ENCODE measurements at regions not wholly inside any gene's neighbourhood (a gene's known extent, or its start where the extent isn't known, plus 50 kb on each side); places are given as distances from the start of the nearest gene placed in this dataset.

DNA sequence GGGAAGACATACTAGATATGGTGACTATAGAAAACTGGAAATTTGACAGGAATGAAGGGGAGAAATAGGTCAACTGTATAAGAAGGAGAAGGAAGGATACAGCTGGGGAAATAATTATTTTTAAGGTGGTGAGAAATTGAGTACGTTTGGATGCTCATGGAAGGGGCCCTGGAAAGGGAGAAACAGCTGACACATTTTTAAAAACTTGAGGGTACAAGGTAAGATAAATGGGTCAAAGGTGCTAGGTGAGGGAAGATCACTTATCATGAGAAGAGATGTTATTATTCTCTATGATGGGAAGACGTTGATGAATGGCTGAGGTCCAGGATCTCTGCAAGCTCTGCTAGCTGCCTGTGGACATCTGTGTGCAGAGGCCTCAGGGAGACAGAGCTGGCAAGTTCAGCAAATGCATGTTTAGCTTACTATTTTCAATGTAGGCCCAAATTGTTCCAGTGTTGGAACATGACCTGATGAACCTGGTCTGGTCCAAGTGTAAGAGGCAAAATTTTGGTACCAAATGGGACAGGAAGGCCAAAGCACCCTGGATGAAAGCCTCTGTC is 181.7 kb downstream of the MTRR start:
- no peak for DNase-seq

DNA sequence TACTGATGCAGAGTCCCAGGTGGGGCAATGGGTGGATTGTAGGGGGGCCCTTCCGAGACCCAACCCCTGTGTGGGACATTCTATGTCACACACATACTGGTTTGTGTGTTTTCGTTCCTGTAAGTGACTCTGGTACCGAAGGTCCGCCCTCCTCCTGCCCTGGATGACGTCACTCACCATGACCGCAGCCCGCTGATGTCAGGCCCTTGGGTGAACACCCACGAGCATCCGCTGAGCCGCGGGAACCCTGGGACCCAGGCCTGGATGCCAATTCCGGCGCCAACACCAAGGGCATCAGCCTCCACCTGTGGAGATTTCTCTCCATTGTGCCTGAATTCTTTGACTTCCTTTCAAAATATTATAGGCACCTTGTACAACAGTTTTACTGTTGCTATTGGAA is 184.3 kb downstream of the MTRR start:
- no peak for DNase-seq

DNA sequence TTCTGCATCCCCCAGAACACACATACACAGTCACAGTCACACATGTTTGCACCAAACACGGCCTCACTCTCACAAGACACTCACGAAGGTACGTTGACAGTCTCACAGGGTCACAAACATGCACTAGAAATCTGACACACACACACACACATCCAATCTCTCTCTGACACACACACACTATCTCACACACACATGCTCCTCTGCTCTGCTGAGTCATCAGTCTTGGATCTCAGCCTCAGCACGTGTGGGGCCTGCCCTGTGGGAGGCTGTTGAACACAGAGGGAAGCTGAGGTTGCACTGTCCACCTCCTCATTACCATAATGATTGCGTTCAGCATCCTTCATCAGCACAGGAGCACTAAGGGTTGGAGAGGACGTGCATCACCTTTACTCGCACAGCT is 188.8 kb downstream of the MTRR start:
- no peak for DNase-seq

- DNase-seq: no peak
Measured at GRCh38 chr5:8058616-8059190, 189.8 kb downstream of the MTRR start.

GRCh38 chr5:8059337-8059736 is 190.4 kb downstream of the MTRR start:
- DNase-seq: no peak

DNA sequence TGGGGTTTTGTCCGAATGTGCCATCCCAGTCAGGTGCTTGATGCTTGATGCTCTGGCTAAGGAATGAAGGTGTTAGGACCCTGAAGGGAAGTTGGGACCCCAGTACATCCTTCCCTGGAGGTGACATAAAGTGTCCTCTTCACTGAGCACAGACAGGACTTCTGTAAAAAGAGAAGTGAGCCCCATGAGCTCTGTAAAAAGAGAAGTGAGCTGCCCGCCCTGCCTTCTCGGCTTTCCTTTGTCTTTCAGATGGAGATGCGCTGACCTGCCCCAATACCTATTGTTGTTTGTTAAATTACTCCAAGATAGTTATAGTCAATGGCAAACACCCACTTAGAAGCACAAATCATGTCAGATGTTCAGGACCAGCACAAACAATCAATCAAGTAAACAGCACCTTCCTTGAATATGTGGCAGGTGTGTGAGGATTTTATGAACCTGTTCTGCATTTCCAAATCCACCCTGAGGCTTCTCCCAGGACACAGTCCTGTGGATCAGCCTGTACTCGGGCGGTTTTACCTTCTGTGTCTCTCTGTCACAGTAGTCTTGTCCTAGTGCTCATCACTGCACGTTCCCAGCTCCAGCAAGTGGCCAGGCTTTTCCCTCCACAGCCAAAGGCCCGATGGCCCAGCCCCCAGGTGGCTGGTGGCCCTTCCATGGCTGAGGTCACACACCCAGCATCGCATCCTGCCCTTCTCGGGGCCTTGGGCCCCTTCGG is 191.4 kb downstream of the MTRR start:
- no peak for DNase-seq

GRCh38 chr5:8060953-8061429 is 192.0 kb downstream of the MTRR start:
- no peak for DNase-seq

DNA sequence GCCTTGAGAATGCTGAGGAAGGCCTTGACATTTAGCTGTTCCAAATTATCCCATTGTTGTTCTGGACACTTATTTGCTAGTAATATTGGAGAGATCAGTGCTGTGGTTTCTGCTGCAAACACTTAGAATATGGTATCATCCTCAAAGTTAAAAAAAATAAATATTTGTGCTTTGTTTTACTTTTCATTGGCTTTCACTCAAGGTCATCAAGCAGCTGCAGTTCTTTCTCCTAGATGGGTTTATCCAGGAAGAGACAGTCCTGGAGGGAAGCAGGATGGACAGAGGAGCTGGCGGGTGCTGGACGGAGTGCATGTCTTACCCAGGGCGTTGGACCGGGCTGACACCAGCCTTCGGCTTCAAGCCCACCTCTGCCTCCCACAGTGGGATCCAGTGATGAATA is 193.6 kb downstream of the MTRR start:
- no peak for DNase-seq

GRCh38 chr5:8068078-8068477 is 199.1 kb downstream of the MTRR start:
- DNase-seq: no peak

GRCh38 chr5:8070138-8070537 is 201.2 kb downstream of the MTRR start:
- DNase-seq: no peak

GRCh38 chr5:8079056-8079455 is 210.1 kb downstream of the MTRR start:
- DNase-seq: no peak

GRCh38 chr5:8081179-8081578 is 212.2 kb downstream of the MTRR start:
- DNase-seq: peak; percentile 81

DNA sequence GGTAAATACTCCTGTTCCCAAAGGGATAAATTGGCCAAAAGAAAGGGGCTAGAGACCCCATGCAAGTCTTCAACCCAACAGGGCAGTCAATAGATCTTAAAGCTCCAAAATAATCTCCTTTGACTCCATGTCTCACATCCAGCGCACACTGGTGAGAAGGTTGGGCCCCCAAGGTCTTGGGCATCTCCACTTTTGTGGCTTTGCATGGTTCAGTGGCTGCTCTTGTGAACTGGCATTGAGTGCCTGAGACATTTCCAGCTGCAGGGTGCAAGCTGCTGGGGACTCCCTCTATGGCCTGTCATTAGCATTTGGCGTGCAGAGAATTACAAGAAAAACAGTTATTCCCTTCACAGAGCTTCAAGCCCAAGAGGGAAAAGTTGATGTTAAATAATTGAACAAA is 224.7 kb downstream of the MTRR start:
- DNase-seq: no peak

- DNase-seq: no peak
Measured at GRCh38 chr5:8094304-8094703, 225.4 kb downstream of the MTRR start.

DNA sequence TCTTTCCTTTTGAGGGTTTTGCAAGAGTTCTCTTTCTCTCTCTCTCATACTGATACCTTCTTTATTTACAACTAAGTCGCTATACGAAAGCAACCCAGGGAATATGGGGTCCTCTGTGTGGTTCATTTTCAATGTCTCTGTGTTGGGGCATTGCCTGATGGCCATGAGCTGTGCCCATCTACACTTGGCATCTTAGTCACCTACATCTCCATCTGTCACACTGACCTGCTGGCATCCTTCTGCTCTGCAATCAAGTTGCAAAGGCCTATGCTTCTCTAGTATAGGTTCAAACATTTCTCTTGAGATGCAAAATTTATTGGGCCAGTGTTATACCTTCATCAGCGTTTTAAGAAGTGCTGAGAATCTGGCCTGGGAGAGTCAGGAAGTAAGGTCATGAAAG is 228.2 kb downstream of the MTRR start:
- no peak for DNase-seq

GRCh38 chr5:8098081-8098480 is 229.1 kb downstream of the MTRR start:
- DNase-seq: no peak

- DNase-seq: no peak
Measured at GRCh38 chr5:8102714-8103113, 233.8 kb downstream of the MTRR start.

DNA sequence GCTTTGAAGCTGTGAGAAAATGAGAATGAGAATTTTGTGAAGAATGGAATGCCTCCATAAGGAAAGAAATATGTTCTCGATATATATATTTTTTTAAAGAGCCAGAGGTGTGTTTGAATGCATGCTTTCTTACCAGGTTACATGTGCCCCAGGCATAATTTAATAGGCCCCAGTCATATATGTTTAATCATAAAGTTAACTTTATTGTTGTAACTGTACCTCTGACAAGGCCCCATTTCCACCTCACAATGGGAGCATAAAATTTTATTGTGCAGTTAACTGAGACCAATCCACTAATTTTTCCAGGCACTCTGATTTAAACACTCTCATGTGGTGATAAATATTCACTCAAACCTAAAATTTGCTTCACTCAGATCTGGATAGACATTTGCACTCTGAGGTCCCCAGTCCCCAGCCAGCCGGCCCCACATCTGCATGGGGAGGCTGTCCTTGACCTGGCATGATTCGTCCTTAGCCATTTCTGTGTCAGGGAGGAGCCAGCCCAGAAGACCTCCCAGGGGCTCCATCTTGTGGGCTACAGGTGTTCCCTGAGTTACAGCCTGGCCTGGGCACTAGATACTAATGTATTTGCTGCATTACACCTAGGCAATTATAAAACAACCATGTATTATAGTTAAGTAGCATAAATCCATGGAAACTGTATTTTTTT is 245.8 kb downstream of the MTRR start:
- DNase-seq: no peak

- DNase-seq: no peak
Measured at GRCh38 chr5:8123559-8123958, 254.6 kb downstream of the MTRR start.

DNA sequence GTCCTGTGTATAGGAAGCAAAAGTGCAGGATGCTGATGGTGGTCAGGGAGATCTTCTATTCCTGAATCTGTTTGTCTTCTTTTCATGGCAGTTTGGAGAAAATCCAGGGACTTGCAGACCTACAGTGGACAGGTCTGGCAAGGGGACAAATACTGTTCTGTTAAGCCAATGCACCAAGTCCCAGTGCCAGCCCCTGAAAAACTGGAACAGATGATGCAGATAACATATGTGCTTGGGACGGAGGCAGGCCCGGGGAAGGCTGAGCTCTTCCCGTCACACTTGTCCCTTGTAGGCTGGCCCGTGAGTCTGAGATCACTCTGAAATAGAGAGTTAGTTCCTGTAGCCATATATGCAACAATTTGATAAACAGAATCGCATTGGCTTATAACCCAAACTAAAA is 265.7 kb downstream of the MTRR start:
- DNase-seq: no peak

GRCh38 chr5:8135742-8136141 is 266.8 kb downstream of the MTRR start:
- DNase-seq: no peak

DNA sequence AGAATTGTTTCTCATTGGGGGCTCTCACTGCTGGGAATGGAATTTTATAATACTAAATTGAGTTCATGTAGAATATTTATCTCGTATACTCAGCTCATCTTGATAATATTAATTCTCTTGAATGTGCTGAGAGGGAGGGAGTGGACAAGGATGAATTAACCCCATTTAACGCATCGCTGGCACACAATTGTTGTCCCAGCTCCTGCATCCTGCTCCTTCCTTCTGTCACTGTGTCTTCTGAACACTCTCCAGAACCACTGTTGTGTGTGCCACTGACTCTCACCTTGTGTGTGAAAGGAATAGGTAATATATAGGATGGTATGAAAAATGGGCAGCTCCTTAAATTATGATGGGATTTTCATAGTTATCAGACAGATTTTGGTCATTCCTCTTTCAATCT is 267.3 kb downstream of the MTRR start:
- DNase-seq: no peak

GRCh38 chr5:8137941-8138550 is 269.1 kb downstream of the MTRR start:
- no peak for DNase-seq

- no peak for DNase-seq
Measured at GRCh38 chr5:8138884-8139283, 269.9 kb downstream of the MTRR start.

Measured in COR-L47 (cell line).